Activated naive CD4-positive, alpha-beta T cell treated with anti-CD3 and anti-CD28 coated beads, Interleukin-2, amount 10 ng/mL, durations not matched to agents 7 days and 5 days (primary cell): ENCODE measurements at regions not wholly inside any gene's neighbourhood (a gene's known extent, or its start where the extent isn't known, plus 50 kb on each side); places are given as distances from the start of the nearest gene placed in this dataset.
"Not testable (repeated sequence)": the region's sequence is repeated elsewhere in the genome, so short reads cannot be mapped to it uniquely, and the experiment has no call there.

ENCODE experiments used
- CTCF ChIA-PET: fragments of 350-600 bp; sonication (Branson Sonifier 250); formaldehyde crosslinking; loops from one replicate; lab custom pipeline; 2021; ENCODE audit warnings: antibody characterized with exemption; lab: Charles Lee
- DNase-seq: peaks from one replicate; pipeline ENCODE4 v3.0.0-alpha.2; 2020
- H3K27ac Mint-ChIP-seq: one replicate; pipeline ENCODE4 v1.8.0; 2021; ENCODE audit warnings: mild to moderate bottlenecking, moderate library complexity, mixed read lengths
- H3K27me3 Mint-ChIP-seq: one replicate; pipeline ENCODE4 v1.8.0; 2021; ENCODE audit warnings: mild to moderate bottlenecking, mixed read lengths
- H3K36me3 Mint-ChIP-seq: one replicate; pipeline ENCODE4 v1.8.0; 2021; ENCODE audit warnings: mixed read lengths
- H3K4me1 Mint-ChIP-seq: one replicate; pipeline ENCODE4 v1.8.0; 2021; ENCODE audit warnings: mixed read lengths
- H3K4me3 Mint-ChIP-seq: one replicate; pipeline ENCODE4 v1.8.0; 2021; ENCODE audit warnings: mild to moderate bottlenecking, moderate library complexity, mixed read lengths
- H3K9me3 Mint-ChIP-seq: one replicate; pipeline ENCODE4 v1.8.0; 2021; ENCODE audit warnings: mixed read lengths

DNA sequence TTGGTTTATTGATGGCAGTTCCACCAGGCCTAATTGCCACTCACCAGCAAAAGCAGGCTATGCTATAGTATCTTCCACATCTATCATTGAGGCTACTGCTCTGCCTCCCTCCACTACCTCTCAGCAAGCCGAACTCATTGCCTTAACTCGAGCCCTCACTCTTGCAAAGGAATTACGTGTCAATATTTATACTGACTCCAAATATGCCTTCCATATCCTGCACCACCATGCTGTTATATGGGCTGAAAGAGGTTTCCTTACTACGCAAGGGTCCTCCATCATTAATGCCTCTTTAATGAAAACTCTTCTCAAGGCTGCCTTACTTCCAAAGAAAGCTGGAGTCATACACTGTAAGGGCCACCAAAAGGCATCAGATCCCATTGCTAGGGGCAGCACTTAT is 50.0 kb upstream of the RASAL2 start:
- H3K4me1 Mint-ChIP-seq, CTCF ChIA-PET, H3K9me3 Mint-ChIP-seq, DNase-seq, H3K36me3 Mint-ChIP-seq, H3K27ac Mint-ChIP-seq, H3K27me3 Mint-ChIP-seq, H3K4me3 Mint-ChIP-seq: not testable (repeated sequence)
